Activated CD4-positive, alpha-beta T cell treated with anti-CD3 and anti-CD28 coated beads for 4 hours (primary cell): ENCODE measurements at regions not wholly inside any gene's neighbourhood (a gene's known extent, or its start where the extent isn't known, plus 50 kb on each side); places are given as distances from the start of the nearest gene placed in this dataset.
"Not testable (repeated sequence)": the region's sequence is repeated elsewhere in the genome, so short reads cannot be mapped to it uniquely, and the experiment has no call there.

Source experiments
- DNase-seq, 2 donors: peaks; one replicate each; pipeline ENCODE4 v3.0.0-alpha.2; 2020

DNA sequence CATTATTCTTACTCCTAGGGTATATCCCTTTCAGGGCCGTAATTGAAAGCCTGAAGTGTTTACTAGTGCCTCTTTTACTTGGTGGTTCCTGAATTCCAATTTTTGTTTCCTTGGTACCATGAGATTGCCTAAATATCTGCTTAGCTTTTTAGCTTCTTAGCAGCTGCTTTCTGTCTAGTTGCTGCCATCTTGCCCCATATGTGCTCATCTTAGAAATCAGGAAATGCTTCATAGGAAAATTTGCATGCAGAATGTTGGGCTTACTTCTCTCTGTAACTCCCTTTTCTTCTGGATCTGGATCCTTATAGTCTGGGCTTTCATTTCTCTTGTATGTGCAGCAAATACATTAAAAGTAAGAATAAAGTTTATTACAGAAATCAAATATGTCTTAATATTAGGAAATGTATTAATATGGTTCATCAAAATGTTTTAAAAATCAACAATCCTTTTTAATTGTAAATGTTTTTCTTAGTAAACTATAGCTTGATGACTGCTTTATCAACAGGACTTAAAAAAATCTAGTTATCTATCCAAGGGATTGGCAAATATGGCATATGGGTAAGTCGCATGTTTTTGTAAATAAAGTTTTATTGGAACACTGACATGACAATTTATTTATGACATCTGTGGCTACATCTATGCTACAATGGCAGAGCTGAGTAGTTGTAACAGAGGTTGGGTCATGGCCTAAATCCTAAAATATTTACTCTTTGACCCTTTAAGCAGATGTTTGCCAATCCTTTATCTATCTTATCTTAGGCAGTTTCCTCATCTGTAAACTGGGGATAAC is 73.5 kb upstream of the CDK6 start:
- no peak for DNase-seq

DNA sequence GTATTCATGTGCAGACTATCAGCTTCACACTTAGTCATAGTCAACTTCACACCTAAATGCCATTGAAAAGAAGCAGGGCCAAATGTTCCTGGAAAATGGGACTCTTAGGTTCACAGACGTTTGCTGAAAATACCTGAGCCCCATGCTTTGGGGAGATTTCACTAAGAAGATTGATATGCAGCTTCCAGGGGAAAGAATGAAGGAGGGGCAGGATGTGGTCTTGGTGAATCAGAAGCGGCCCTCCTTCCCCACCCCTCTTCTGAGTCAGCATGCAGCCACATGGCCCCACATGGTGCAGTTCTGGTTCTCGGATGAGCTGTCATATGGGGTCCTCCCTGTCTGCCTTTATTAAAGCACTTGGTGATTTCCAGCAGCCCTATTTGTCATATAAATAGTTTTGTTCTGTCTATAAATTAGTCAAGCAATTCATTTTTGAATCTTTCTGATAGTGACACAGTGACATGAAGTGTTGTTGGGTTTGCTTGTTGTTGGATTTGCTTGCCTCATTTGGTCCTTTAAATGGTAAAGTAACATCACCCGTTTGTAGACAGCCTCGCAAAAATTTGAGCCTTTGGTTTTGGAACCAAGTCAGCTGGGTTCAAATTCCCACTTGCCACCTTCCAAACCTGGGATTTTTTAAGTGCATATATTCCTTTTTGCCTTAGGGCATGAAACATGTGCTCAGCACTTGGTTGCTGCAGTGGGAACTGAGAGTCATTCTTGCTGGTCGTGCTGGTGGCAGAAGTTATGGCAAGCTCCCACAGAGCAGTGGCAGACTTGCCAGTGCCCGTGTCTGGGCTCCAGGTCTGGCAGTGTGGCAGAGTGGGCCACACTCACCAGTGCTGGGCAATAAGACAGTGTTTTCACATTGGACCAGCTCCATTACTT is 68.1 kb upstream of the CDK6 start:
- peak; percentile 78 to 86 for DNase-seq

DNA sequence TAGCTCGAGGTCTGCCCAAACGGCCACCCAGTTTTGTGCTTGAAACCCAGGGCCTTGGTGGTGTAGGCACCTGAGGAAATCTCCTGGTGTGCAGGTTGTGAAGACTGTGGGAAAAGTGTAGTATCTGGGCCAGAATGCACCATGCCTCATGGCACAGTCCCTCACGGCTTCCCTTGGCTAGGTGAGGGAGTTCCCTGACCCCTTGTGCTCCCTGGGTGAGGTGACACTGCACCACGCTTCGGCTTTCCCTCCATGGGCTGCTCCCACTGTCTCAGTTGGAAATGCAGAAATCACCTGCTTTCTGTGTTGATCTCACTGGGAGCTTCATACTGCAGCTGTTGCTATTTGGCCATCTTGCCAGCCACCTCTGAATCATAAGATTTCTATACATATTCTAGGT is 62.4 kb upstream of the CDK6 start:
- DNase-seq: no peak

DNA sequence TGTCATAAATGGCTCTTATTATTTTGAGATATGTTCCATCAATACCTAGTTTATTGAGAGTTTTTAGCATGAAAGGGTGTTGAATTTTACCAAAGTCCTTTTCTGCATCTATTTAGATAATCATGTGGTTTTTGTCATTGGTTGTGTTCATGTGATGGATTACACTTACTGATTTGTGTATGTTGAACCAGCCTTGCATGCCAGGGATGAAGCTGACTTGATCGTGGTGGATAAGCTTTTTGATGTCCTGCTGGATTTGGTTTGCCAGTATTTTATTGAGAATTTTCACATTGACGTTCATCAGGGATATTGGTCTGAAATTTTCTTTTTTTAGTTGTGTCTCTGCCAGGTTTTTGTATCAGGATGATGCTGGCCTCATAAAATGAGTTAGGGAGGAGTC is 58.5 kb upstream of the CDK6 start:
- DNase-seq: not testable (repeated sequence)

DNA sequence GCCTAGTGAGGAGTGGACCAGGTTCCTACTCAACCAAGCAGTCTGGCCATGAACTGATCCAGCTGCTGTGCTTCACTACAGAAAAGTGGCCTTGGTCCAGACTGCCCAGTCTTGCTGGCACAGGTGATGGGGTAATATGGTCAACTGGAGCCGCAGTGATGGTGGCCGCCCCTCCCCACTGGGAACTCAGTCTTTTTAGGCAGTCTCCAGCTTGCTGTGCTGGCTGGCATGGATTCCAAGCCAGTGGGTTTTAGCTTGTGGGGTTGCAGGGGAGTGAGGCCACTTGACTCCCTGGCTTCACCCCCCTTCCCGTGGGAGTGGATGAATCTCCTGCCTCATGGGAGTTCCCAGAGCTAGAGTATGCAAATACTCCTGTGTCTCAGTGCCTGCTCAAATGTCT is 52.7 kb upstream of the CDK6 start:
- no peak for DNase-seq
